HepG2 (cell line): ENCODE measurements at regions not wholly inside any gene's neighbourhood (a gene's known extent, or its start where the extent isn't known, plus 50 kb on each side); places are given as distances from the start of the nearest gene placed in this dataset.

Experiments
- ATAC-seq: fragments of 200-7000 bp; cut with Tn5 transposase; 3 replicates; pipeline ENCODE4 v1.9.1; 2020; ENCODE audit warnings: mild to moderate bottlenecking, moderate library complexity
- BruUV-seq: library from RNA; stranded (reverse); fragments of 400-500 nt; replicated peaks from 2 replicates; lab custom pipeline; 2021; lab: Mats Ljungman, UMichigan
- CTCF ChIA-PET: fragments of 300-600 bp; formaldehyde crosslinking; extraction: SDS; loops from one replicate; lab custom pipeline; 2021; ENCODE audit warnings: low total read pairs, inconsistent platforms, low intra/inter-chr PET ratio; lab: Yijun Ruan, JAX
- POLR2A ChIA-PET: fragments of 350-600 bp; sonication (Branson Sonifier 250); formaldehyde crosslinking; loops from one replicate; lab custom pipeline; 2020; ENCODE audit warnings: antibody characterized with exemption, inconsistent platforms; lab: Yijun Ruan, JAX
- DNase-seq: peaks from one replicate; pipeline ENCODE4 v3.0.0-alpha.2; 2015; ENCODE audit warnings: low spot score
- FAIRE-seq: peaks from 3 replicates; lab custom pipeline; 2011; peaks lifted over from hg19 to GRCh38; lab: Jason Lieb, UNC
- H2AFZ ChIP-seq: one replicate; pipeline ENCODE4 v1.6.1; 2011; ENCODE audit warnings: low read length, inconsistent platforms
- H3K27ac ChIP-seq: fragments of 300-600 bp; 3 replicates; pipeline ENCODE4 v1.8.0; 2011; ENCODE audit warnings: mixed run types, mild to moderate bottlenecking, mixed read lengths, low read length, inconsistent platforms; ENCODE audit not compliant: insufficient read depth; ENCODE audit errors: extremely low read length
- H3K27me3 ChIP-seq, 2 experiments: fragments of 200-600 bp in 1 of 2; 2 replicates in 1 of 2; 3 replicates in 1 of 2; pipeline versions ENCODE4 v1.6.0 to v1.8.0; 2011; ENCODE audit warnings: low read length in 2 of 2, mild to moderate bottlenecking in 2 of 2, moderate library complexity in 2 of 2, inconsistent platforms in 1 of 2; ENCODE audit not compliant: insufficient read depth in 2 of 2, control insufficient read depth in 1 of 2
- H3K36me3 ChIP-seq, 2 experiments: fragments of 200-600 bp in 1 of 2; replicated peaks in 1 of 2; 2 replicates in 1 of 2; 3 replicates in 1 of 2; pipeline versions ENCODE4 v1.5.1 to v1.8.0; 2011; ENCODE audit warnings: low read length in 2 of 2, inconsistent platforms in 1 of 2; ENCODE audit not compliant: insufficient read depth in 2 of 2, control insufficient read depth in 1 of 2
- H3K4me1 ChIP-seq: 2 replicates; pipeline ENCODE4 v1.5.1; 2012; ENCODE audit warnings: low read length, inconsistent platforms; ENCODE audit not compliant: insufficient read depth
- H3K4me2 ChIP-seq: 2 replicates; pipeline ENCODE4 v1.6.0; 2011; ENCODE audit warnings: low read depth, low read length, inconsistent platforms
- H3K4me3 ChIP-seq, 3 experiments: fragments of 200-600 bp in 1 of 3; sonication (generic), shearing (Covaris generic) in 1 of 3; replicated peaks in 1 of 3; 2 replicates each; pipeline ENCODE4 v1.5.1; 2011 to 2016; ENCODE audit warnings: low read length in 3 of 3, inconsistent platforms in 2 of 3, low read depth in 2 of 3, mild to moderate bottlenecking in 2 of 3, control low read depth in 1 of 3, mixed read lengths in 1 of 3; ENCODE audit not compliant: insufficient read depth in 1 of 3
- H3K79me2 ChIP-seq: one replicate; pipeline ENCODE4 v1.6.1; 2011; ENCODE audit warnings: low read length, inconsistent platforms; ENCODE audit not compliant: insufficient read depth
- H3K9ac ChIP-seq: 2 replicates; pipeline ENCODE4 v1.6.0; 2011; ENCODE audit warnings: mild to moderate bottlenecking, low read depth, low read length, inconsistent platforms; ENCODE audit not compliant: insufficient read depth
- H3K9me3 ChIP-seq: 2 replicates; pipeline ENCODE4 v1.5.1; 2012; ENCODE audit warnings: mild to moderate bottlenecking, low read length
- H4K20me1 ChIP-seq: 2 replicates; pipeline ENCODE4 v1.6.0; 2011; ENCODE audit warnings: inconsistent platforms, mild to moderate bottlenecking, low read length, moderate library complexity; ENCODE audit not compliant: insufficient read depth
- BATF2 ChIP-seq: sonication (generic); formaldehyde crosslinking; IDR thresholded peaks from 2 replicates; pipeline ENCODE4 v1.8.0; 2022; ENCODE audit warnings: mild to moderate bottlenecking, missing genetic modification reagents, moderate library complexity
- ESRRA ChIP-seq: sonication (generic); formaldehyde crosslinking; IDR thresholded peaks from 2 replicates; pipeline ENCODE4 v1.5.1; 2020; ENCODE audit warnings: mild to moderate bottlenecking, low read depth, missing genetic modification reagents
- HOXA3 ChIP-seq: sonication (generic); formaldehyde crosslinking; IDR thresholded peaks from 2 replicates; pipeline ENCODE4 v1.5.0; 2020; ENCODE audit warnings: missing genetic modification reagents
- KDM5A ChIP-seq: fragments of 200-600 bp; sonication (generic); IDR thresholded peaks from 2 replicates; pipeline ENCODE4 v1.7.0; 2018; ENCODE audit warnings: antibody characterized with exemption, mild to moderate bottlenecking, low read length, borderline replicate concordance
- RARG ChIP-seq: sonication (generic); formaldehyde crosslinking; IDR thresholded peaks from 2 replicates; pipeline ENCODE4 v1.4.0; 2020; ENCODE audit warnings: low read depth, mild to moderate bottlenecking, missing genetic modification reagents
- RBM39 ChIP-seq: fragments of 200-400 bp; formaldehyde crosslinking; IDR thresholded peaks from one replicate; pipeline ENCODE4 v1.6.1; 2018; ENCODE audit warnings: antibody characterized with exemption, mild to moderate bottlenecking, low read depth, low read length; ENCODE audit not compliant: poor library complexity, severe bottlenecking
- STAT6 ChIP-seq: sonication (generic); formaldehyde crosslinking; IDR thresholded peaks from 2 replicates; pipeline ENCODE4 v1.4.0; 2020; ENCODE audit warnings: missing genetic modification reagents, mild to moderate bottlenecking, borderline replicate concordance
- ZNF530 ChIP-seq: sonication (generic); formaldehyde crosslinking; IDR thresholded peaks from 2 replicates; pipeline ENCODE4 v1.5.0; 2020; ENCODE audit warnings: low read depth, mild to moderate bottlenecking, missing genetic modification reagents
- ZNF558 ChIP-seq: sonication (generic); formaldehyde crosslinking; IDR thresholded peaks from 2 replicates; pipeline ENCODE4 v1.9.0; 2022; ENCODE audit warnings: mild to moderate bottlenecking, missing genetic modification reagents, borderline replicate concordance
- ZNF569 ChIP-seq: sonication (generic); formaldehyde crosslinking; IDR thresholded peaks from 2 replicates; pipeline ENCODE4 v1.5.0; 2020; ENCODE audit warnings: mild to moderate bottlenecking, missing genetic modification reagents, moderate library complexity, borderline replicate concordance
- ZNF616 ChIP-seq: sonication (generic); formaldehyde crosslinking; IDR thresholded peaks from 2 replicates; pipeline ENCODE4 v1.5.0; 2020; ENCODE audit warnings: low read depth, mild to moderate bottlenecking, missing genetic modification reagents
- ZNF704 ChIP-seq: sonication (generic); formaldehyde crosslinking; IDR thresholded peaks from 2 replicates; pipeline ENCODE4 v1.8.1; 2023; ENCODE audit warnings: mild to moderate bottlenecking, inconsistent platforms, moderate library complexity, missing genetic modification reagents, borderline replicate concordance
- ZNF773 ChIP-seq: sonication (generic); formaldehyde crosslinking; IDR thresholded peaks from 2 replicates; pipeline ENCODE4 v1.4.0; 2020; ENCODE audit warnings: missing genetic modification reagents, borderline replicate concordance
- WGBS: methylation state at CpG from one replicate; pipeline ENCODE4 v1.1.6; 2017; ENCODE audit warnings: low lambda C conversion rate; 5-methylcytosine and 5-hydroxymethylcytosine counted together
- in situ Hi-C: cut with HindIII; loops from 2 replicates; pipeline ENCODE4 v1.10.0; 2017; ENCODE audit warnings: low pct_unique_long_range_greater_than_20kb; ENCODE audit not compliant: extremely low pct_ligation_motif_present
- intact Hi-C: fragments of 100-400 bp; cut with micrococcal nuclease; formaldehyde crosslinking; loops from one replicate; pipeline ENCODE4 v1.10.0; 2022; ENCODE audit not compliant: unreplicated experiment
- TF ChIP-seq, protein P1 (sequence below): sonication (generic); formaldehyde crosslinking; IDR thresholded peaks from 2 replicates; pipeline ENCODE4 v1.5.0; 2020; ENCODE audit warnings: missing genetic modification reagents

- Histone ChIP-seq H2AFZ (no peak overlapping the region), H3K27me3 (peaks cover 0 to 12% of the 10 kb centered on the region in 2 experiments; a peak in 2 of 5 replicates), H3K9me3 (no peaks in the 10 kb centered on the region), H3K27ac (no peak overlapping the region), H3K4me1 (no peaks in the 10 kb centered on the region), H3K4me3 (no peak overlapping the region), H3K36me3 (no peaks in the 10 kb centered on the region), H3K9ac (no peak overlapping the region), H3K4me2 (no peak overlapping the region), H4K20me1 (no peaks in the 10 kb centered on the region), H3K79me2 (no peaks in the 10 kb centered on the region)
- POLR2A ChIA-PET: no interaction called here
- intact Hi-C loops: no loop called here
- in situ Hi-C loops: no loop called here
- BruUV-seq: no TSS peak
- no peak for ATAC-seq
- FAIRE-seq: no peak
- 0% methylated on average over 3 of the region's 5 CpGs for WGBS
- CTCF ChIA-PET: no interaction called here
- DNase-seq: no peak
- no peak for TF ChIP-seq KDM5A
- TF ChIP-seq, protein P1, sequence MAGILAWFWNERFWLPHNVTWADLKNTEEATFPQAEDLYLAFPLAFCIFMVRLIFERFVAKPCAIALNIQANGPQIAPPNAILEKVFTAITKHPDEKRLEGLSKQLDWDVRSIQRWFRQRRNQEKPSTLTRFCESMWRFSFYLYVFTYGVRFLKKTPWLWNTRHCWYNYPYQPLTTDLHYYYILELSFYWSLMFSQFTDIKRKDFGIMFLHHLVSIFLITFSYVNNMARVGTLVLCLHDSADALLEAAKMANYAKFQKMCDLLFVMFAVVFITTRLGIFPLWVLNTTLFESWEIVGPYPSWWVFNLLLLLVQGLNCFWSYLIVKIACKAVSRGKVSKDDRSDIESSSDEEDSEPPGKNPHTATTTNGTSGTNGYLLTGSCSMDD (CRISPR knock-in tag): no peak
- no peak for TF ChIP-seq ZNF569 (CRISPR knock-in tag)
- no peak for TF ChIP-seq RBM39
- no peak for TF ChIP-seq STAT6 (CRISPR knock-in tag)
- no peak for TF ChIP-seq ESRRA
- TF ChIP-seq ZNF704 (CRISPR knock-in tag): no peak
- no peak for TF ChIP-seq HOXA3
- TF ChIP-seq RARG (CRISPR knock-in tag): no peak
- TF ChIP-seq BATF2 (CRISPR knock-in tag): no peak
- TF ChIP-seq ZNF558 (CRISPR knock-in tag): no peak
- no peak for TF ChIP-seq ZNF530 (CRISPR knock-in tag)
- TF ChIP-seq ZNF616: no peak
- TF ChIP-seq ZNF773 (CRISPR knock-in tag): no peak
Measured at GRCh38 chr12:131408484-131408883, 302.4 kb upstream of the SFSWAP start.
